T-helper 1 cell treated with Interleukin-12 subunit alpha and Interleukin-12 subunit beta and Interleukin-4 antibody, amounts not matched to agents 30 ng/mL and 1 ng/mL, for 36 hours (primary cell): ENCODE measurements at regions not wholly inside any gene's neighbourhood (a gene's known extent, or its start where the extent isn't known, plus 50 kb on each side); places are given as distances from the start of the nearest gene placed in this dataset.

Experiments used
- intact Hi-C: fragments of 100-400 bp; cut with micrococcal nuclease; formaldehyde crosslinking; loops from one replicate; pipeline ENCODE4 v1.15.1; 2024

DNA sequence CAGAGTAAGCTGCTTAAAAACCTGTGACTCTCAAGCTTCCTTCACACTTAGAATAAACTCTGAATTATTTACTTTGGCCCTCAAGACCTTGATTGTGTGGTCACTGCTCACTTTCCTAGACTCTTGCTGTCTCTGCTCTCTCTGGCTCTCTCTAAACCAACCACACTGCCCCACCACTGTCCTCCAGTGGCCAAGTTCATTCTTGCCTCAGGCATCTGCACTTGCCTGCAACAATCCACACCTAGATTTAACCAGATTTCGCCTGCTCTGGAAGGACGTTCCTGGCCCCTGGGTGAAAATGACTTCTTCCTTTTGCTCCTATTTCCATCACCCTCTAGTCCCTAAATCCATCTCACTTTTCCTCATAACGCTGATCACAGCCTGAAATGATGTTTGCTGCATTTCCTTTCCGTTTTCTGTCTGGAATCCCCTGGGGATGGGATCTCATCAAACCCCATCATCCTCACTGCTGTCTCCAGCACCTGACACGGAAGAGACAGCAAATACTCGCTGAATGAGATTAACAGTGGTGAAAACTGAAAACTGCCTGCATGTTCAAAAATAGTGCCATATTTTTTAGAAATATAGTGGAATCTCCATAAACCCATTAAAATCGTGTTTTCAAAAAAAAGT is 232.6 kb downstream of the UQCRFS1 start:
- intact Hi-C loops = no loop called here

DNA sequence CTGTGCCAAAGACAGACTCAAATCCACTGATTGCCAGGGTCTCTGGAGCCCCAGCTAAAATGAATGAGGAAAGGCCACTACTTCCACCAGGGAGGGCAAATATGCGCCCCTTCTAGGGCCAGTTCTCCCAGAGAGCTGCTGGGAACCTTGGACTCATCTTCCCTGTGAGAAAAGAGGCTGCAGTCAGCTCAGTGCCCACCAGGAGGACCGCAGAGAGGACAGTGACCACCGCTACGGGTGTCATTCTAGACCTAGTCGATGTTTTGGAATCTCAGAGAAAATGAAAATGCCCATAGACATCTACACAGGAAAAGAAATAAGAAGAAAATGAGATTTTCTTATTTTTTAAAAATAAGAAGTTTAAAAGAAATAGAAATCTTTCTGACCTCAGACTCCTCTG is 235.1 kb downstream of the UQCRFS1 start:
- intact Hi-C loops = no loop called here

DNA sequence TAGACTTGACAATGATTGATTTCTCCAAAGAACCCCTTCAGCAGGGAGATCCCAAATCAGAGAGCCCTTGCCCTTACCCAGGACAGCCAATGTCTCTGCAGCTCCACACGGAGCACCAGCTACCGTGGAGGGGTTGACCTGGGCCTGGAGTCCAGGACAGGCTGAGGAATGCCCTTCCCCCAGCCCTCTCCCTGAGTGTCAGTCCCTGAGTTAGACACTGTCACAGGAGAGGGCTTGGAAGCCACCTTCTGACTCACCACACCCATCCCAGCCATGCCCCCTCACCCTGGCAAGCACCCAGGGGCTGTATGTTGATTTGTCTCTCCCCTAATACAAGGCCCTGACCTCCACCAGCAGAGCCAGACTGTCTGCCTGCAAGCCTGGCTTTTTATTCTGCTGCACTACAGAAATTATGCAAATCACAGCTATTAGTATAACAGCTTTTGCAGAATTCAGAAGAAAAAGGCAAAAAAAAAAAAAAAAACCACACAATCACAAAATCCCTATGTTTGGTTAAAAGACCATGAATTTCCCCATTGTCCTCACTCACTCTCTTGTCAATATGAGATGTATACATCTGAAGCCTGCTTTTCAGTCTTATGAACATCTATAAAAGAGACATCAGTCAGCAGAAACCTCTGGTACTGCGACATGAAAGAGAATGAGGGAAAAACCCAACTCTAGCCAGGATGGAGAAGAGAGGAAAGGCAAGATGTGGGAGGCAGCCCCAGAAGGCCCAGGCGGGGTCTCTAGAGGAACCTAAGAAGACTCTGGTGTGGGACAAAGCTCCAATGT is 240.7 kb downstream of the UQCRFS1 start:
- intact Hi-C loops = no loop called here

DNA sequence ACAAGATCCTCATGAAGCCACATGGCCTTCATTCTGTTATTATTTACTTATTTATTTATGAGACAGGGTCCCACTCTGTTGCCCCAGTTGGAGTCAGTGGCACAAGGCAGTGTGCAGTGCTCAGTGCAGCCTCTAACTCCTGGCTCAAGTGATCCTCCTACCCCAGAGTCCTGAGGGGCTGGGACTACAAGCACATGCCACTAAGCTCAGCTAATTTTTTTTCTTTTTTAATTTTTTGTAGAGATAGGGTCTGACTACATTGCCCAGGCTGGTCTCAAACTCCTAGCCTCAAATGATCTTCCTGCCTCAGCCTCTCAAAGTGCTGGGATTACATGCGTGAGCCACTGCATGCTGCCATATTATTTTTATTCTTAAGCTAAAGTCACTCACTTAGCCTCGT is 241.4 kb downstream of the UQCRFS1 start:
- intact Hi-C loops = no loop called here

DNA sequence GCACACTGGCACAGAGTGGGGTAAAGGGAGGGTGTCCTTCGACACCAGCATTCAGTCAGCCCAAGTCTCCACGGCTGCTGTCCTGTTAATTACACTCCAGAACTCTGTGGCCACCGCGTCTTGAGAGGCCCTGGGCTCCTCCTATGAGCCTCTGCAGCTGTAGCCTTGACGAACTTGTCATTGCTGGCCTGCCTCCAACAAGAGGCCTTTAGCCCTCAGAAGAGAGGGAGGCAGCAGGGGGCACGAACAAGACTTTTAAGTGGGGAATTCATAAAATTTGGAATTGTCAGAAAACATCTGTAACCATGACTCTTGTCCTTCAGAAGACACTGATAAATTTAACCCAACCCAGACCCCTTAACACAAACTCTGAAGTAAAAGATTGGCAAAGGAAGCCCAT is 241.9 kb downstream of the UQCRFS1 start:
- intact Hi-C loops = no loop called here

DNA sequence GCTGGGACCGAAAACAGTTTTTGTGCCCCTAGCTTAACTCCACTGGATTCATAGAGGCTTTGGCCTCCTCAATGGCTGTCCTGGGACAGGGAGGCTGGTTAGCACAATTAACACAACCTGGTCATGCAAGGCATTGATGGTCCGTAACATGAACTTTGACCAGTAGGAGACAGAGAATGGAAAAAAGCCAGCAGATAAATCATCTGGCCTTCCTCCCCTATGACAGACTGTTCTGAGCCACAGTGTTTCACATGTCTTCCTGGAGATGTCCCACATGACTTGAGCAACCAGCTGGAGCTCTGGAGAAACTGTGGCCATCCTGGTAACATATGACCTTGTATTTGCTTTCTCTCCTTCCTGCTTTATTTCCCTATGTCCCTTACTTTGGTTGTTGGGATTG is 244.2 kb downstream of the UQCRFS1 start:
- intact Hi-C loops = no loop called here

DNA sequence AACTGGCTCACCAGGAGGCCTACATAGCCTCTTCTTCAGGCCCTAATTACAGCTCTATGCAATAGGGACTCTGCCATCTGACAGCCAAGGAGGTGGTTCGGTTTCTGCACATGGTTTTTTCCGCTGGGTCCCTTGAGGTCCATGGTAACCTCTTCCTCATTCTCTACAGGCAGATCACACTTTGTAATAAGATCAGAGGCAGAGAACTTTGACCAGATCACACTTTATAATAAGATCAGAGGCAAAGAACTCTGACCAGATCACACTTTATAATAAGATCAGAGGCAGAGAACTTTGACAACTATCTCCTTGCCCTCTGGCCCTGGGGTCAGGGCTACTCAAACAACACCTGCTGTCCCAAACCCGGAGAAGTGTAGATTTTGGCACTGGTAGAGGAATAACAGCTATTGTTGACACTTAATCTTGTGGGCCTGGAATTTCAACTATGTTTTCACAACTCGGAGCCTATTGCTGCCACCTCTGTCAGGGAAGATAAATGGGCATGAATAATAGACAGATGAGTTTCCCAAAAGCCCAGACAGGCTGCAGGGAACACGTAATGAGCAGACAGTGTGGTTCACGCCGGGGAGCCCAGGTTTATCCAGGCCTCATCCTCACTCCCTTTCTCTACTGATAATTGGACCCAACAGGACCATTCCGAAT is 246.1 kb downstream of the UQCRFS1 start:
- intact Hi-C loops = no loop called here

DNA sequence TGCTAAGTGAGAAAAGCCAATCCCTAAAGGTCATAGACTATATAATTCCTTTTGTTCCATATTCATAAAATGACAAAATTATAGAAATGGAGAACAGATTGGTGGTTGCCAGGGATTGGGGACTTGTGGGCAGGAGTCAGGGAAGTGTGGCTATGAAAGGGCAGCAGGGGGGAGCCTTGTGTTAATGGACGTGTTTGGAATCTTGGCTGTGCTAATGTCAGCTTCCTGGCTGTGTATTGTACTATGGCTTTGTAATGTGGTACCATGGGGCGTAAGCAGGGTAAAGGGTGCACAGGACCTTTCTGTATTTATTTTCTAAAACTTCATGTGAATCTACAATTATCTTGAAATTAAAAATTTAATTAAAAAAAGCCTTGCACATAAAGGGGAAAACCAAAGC is 248.5 kb downstream of the UQCRFS1 start:
- intact Hi-C loops = no loop called here

DNA sequence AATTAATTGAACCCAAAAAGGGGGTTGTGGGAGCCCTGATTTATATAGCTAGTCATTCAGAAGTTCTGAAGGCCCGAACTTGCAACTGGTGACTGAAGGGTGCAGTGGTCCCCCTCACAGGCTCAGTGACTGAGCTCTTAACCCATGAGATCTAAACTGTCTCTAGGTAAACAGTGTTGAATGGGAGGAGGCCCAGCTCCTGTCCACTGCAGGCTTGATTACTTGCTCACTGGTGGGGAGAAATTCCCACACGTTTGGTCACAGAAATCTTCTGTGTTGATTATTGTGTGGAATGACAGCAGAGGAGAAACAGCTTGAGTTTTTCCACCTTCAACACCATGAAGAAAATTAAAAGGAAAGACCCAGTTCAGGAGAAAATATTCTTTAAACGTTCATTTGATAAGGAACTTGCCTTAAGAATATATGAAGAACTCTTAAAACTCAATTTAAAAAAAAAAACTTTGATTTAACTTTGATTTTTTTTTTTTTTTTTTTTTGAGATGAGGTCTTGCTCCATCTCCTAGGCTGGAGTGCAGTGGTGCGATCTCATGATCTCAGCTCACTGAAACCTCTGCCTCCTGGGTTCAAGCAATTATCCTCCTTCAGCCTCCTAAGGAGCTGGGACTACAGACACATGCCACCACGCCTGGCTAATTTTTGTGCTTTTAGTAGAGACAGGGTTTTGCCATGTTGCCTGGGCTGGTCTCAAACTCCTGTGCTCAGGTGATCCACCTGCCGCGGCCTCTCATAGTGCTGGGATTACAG is 249.3 kb downstream of the UQCRFS1 start:
- intact Hi-C loops = no loop called here

DNA sequence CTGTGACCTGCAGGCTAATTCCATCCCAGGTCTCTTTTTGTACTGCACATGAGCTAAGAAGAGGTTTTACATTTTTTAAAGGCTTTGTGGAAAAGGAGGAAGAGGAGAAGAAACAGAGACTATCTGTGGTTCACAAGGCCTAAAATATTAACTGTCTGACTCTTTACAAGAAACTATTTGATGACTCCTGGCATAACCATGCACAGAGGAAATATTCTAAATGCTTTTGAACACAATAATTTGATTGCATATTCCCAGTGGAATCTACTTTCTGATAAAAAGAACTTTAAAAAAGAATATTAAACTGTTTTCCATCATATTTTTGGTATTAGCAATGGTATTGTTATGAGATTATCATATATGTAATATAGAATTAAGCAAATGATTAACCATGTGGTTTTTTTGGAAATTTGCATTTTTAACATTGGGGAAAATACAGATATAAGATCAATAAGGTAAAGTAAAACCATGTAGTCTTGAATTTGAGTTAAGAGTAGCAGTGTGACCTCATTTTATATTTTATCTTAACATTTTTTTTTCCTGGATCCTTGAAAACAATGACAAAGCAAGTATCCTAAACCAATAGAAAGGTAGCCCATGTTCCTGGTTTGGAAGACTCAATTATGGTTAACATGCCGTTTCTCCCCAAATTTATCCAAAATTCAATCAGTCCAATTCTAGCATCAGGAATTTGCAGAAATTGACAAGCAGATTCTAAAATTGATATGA is 251.0 kb downstream of the UQCRFS1 start:
- intact Hi-C loops = no loop called here

DNA sequence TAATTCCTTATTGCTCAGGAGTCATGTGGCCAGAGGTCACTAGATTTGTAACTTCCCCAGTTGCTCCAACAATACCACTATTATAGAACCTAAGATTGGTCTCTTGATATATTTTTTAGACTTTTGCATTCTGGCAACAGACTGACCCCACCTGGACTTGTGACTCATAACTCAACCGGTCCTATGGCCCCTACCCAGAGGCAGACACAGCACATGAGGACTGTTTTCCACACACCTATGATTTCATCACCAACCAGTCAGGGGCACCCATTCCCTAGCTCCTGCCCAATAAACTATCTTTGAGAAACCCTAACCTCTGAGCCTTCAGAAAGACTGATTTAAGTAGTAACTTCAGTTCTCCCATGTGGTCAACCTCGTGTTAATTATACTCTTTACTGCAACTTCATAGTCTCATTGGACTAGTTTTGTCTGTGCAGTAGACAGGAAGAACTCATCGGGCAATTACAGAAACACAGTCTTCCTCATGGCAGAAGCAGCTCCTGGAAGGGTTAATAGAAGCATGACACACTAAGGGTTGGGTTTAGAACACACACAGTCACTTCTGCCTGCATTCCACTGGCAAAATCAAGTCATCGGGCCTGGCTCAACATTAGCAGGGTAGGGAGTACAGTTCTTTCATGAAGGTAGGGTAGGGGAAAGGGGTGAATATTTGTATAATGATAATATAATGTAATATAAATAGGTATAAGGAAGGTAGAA is 251.8 kb downstream of the UQCRFS1 start:
- intact Hi-C loops = no loop called here

GRCh38 chr19:28960586-28960985 is 252.4 kb downstream of the UQCRFS1 start:
- intact Hi-C loops = no loop called here

DNA sequence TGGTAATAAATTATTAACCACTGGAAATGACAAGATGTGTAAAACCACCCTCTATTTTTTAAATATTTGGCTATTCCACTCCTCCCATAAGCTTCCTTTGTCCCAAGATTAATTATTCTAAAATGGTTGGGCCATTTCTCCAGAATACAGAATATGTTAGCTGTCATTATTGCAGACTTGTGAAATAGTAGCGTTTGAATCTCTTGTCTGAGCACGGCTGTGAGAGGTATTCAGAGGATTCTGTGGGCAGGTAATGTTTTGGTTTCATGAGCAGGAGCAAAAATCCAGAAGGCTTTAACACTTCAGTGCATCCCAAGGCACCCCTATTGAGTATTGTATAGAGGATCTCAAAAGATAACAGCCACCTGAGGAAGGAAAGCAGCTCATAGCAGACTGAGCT is 256.0 kb downstream of the UQCRFS1 start:
- intact Hi-C loops = no loop called here

DNA sequence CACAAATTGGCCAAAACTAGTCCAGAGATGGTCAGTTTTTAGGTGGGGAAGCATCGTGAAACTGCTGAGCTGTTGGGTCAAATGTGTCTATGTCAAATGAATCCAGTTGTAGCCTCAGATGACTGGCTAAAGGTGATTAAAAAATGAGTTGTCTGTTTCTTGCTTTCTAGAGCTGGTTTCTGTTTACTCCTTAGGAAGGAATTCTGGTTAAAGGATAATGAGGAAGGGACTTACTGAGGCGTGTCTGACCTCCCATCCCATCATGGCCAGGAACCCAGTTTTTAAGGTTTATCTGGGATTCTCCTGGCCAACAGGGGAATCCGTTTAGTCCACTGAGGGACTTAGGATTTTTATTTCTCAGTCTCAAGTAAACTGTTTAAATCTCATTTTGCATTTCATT is 256.5 kb downstream of the UQCRFS1 start:
- intact Hi-C loops = no loop called here

DNA sequence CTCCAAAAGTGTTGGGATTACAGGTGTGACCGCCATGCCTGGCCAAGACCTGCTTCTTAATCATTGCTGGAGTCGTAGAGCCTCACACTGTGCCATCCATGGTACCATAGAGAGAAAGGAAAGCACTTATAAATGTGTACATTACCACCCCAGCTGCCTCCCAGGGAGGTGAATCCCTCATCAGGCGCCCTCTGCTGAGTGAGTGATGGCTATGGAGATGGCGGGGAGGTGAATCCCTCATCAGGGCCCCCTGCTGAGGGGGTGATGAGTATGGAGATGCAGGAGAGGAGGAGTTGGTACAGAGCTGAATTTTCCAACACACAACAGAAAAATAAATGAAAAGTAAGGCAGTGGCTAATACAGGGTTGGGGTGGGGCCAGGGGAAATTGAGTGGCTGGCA is 263.4 kb downstream of the UQCRFS1 start:
- intact Hi-C loops = no loop called here

GRCh38 chr19:28949027-28949426 is 263.9 kb downstream of the UQCRFS1 start:
- intact Hi-C loops = no loop called here

GRCh38 chr19:28948566-28948965 is 264.4 kb downstream of the UQCRFS1 start:
- intact Hi-C loops = no loop called here

DNA sequence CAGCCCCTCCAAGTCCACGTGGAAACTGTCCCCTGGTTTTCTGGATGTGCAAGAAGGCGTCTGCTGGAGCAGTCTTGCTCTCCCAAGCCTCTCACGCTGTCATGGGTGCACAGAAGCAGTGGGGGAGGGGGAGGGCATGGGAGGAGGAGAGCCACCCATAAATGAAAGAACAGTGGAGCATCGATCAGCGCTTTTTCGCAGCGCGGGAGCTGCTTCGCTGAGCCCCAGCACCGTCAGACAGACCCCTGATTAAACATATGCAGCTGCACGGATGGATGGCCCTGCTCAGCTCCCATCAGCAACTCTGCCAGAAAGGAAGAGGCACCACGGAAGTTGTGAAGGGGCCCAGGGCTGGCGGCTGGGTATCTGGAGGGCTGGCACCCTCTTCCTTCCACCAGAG is 264.9 kb downstream of the UQCRFS1 start:
- intact Hi-C loops = no loop called here

DNA sequence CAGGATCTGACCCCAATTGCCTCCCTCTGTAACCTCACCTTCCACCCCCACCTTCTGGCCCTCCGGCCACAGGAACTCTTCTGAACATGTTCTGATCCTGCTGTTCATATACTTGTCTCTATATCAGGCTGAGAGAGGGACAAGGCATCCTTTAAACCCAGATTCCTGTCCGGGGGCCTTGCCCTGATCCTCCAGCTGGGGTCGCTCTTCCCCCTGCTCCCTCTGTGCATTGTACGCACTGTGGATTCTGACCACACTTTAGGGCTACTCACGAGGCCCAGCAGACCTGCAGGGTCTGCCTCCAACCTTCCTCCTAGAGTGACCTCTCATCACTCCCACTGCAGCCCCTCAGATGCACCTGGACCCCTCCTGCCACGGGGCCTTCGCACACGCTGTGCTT is 269.3 kb downstream of the UQCRFS1 start:
- intact Hi-C loops = no loop called here

GRCh38 chr19:28941833-28942232 is 271.1 kb downstream of the UQCRFS1 start:
- intact Hi-C loops = no loop called here
